ENCODE measurements at regions not wholly inside any gene's neighbourhood (a gene's known extent, or its start where the extent isn't known, plus 50 kb on each side); places are given as distances from the start of the nearest gene placed in this dataset.
"Not testable (repeated sequence)": the region's sequence is repeated elsewhere in the genome, so short reads cannot be mapped to it uniquely, and the experiment has no call there.

- H3K4me1 Mint-ChIP-seq (ENCODE audit: low read depth, unreplicated experiment): no peaks in the 10 kb centered on the region
- CTCF ChIA-PET: no interaction called here
- no peaks in the 10 kb centered on the region for H3K36me3 Mint-ChIP-seq (ENCODE audit: insufficient read depth, unreplicated experiment)
- no peak overlapping the region for H3K27ac Mint-ChIP-seq (ENCODE audit: unreplicated experiment)
- peaks cover 33% of the 10 kb centered on the region for H3K27me3 Mint-ChIP-seq (ENCODE audit: unreplicated experiment)
- intact Hi-C loops (cut with micrococcal nuclease; ENCODE audit: unreplicated experiment): no loop called here
- DNase-seq: no peak
- H3K4me3 Mint-ChIP-seq (ENCODE audit: low read depth, unreplicated experiment): no peak overlapping the region
- H3K9me3 Mint-ChIP-seq (ENCODE audit: low read depth, unreplicated experiment): no peaks in the 10 kb centered on the region
- no TSS peak for BruUV-seq (replicated peaks)
- TF ChIP-seq CTCF (IDR thresholded peaks at IDR 0.05; ENCODE audit: unreplicated experiment): no peak
Measured at GRCh38 chr9:78712903-78713613, 416.1 kb downstream of the PSAT1 start.

GRCh38 chr9:78713614-78714405 lies 416.9 kb downstream of the PSAT1 start:
- DNase-seq: no peak
- Mint-ChIP-seq H3K4me3 (ENCODE audit: low read depth, unreplicated experiment) (no peak overlapping the region), H3K36me3 (ENCODE audit: insufficient read depth, unreplicated experiment) (no peaks in the 10 kb centered on the region), H3K4me1 (ENCODE audit: low read depth, unreplicated experiment) (no peaks in the 10 kb centered on the region), H3K9me3 (ENCODE audit: low read depth, unreplicated experiment) (peaks cover 2% of the 10 kb centered on the region), H3K27ac (ENCODE audit: unreplicated experiment) (no peak overlapping the region), H3K27me3 (ENCODE audit: unreplicated experiment) (peaks cover 39% of the 10 kb centered on the region)
- no TSS peak for BruUV-seq (replicated peaks)
- CTCF ChIA-PET: no interaction called here
- intact Hi-C loops (cut with micrococcal nuclease; ENCODE audit: unreplicated experiment): no loop called here
- no peak for TF ChIP-seq CTCF (IDR thresholded peaks at IDR 0.05; ENCODE audit: unreplicated experiment)

GRCh38 chr9:78714576-78714975 lies 417.7 kb downstream of the PSAT1 start:
- H3K4me3 Mint-ChIP-seq (ENCODE audit: low read depth, unreplicated experiment): no peak overlapping the region
- peaks cover 39% of the 10 kb centered on the region for H3K27me3 Mint-ChIP-seq (ENCODE audit: unreplicated experiment)
- DNase-seq: no peak
- TF ChIP-seq CTCF (IDR thresholded peaks at IDR 0.05; ENCODE audit: unreplicated experiment): no peak
- H3K4me1 Mint-ChIP-seq (ENCODE audit: low read depth, unreplicated experiment): no peaks in the 10 kb centered on the region
- intact Hi-C loops (cut with micrococcal nuclease; ENCODE audit: unreplicated experiment): no loop called here
- BruUV-seq (replicated peaks): no TSS peak
- CTCF ChIA-PET: no interaction called here
- peaks cover 2% of the 10 kb centered on the region for H3K9me3 Mint-ChIP-seq (ENCODE audit: low read depth, unreplicated experiment)
- H3K27ac Mint-ChIP-seq (ENCODE audit: unreplicated experiment): no peak overlapping the region
- H3K36me3 Mint-ChIP-seq (ENCODE audit: insufficient read depth, unreplicated experiment): no peaks in the 10 kb centered on the region

GRCh38 chr9:78719029-78719428 lies 422.1 kb downstream of the PSAT1 start:
- H3K27me3 Mint-ChIP-seq (ENCODE audit: unreplicated experiment): peaks cover 21% of the 10 kb centered on the region
- H3K36me3 Mint-ChIP-seq (ENCODE audit: insufficient read depth, unreplicated experiment); H3K4me1 Mint-ChIP-seq (ENCODE audit: low read depth, unreplicated experiment); H3K4me3 Mint-ChIP-seq (ENCODE audit: low read depth, unreplicated experiment); H3K9me3 Mint-ChIP-seq (ENCODE audit: low read depth, unreplicated experiment); H3K27ac Mint-ChIP-seq (ENCODE audit: unreplicated experiment); DNase-seq; intact Hi-C loops (cut with micrococcal nuclease; ENCODE audit: unreplicated experiment); BruUV-seq (replicated peaks): not testable (repeated sequence)
- CTCF ChIA-PET: interaction anchor here (0.6 kb wide), 1 partner anchor 1691 kb away, joined by 3 read pairs; no protein-coding TSS in a partner anchor

- BruUV-seq (replicated peaks): no TSS peak
- no peaks in the 10 kb centered on the region for H3K4me1 Mint-ChIP-seq (ENCODE audit: low read depth, unreplicated experiment)
- H3K36me3 Mint-ChIP-seq (ENCODE audit: insufficient read depth, unreplicated experiment): no peaks in the 10 kb centered on the region
- intact Hi-C loops (cut with micrococcal nuclease; ENCODE audit: unreplicated experiment): no loop called here
- CTCF ChIA-PET: no interaction called here
- no peaks in the 10 kb centered on the region for H3K27me3 Mint-ChIP-seq (ENCODE audit: unreplicated experiment)
- H3K4me3 Mint-ChIP-seq (ENCODE audit: low read depth, unreplicated experiment): no peak overlapping the region
- no peak for TF ChIP-seq CTCF (IDR thresholded peaks at IDR 0.05; ENCODE audit: unreplicated experiment)
- H3K27ac Mint-ChIP-seq (ENCODE audit: unreplicated experiment): no peak overlapping the region
- no peak for DNase-seq
- peaks cover 11% of the 10 kb centered on the region for H3K9me3 Mint-ChIP-seq (ENCODE audit: low read depth, unreplicated experiment)
Measured at GRCh38 chr9:78724896-78725295, 428.0 kb downstream of the PSAT1 start.
